ENCODE measurements at regions not wholly inside any gene's neighbourhood (a gene's known extent, or its start where the extent isn't known, plus 50 kb on each side); places are given as distances from the start of the nearest gene placed in this dataset.

- no TSS peak for BruUV-seq (replicated peaks)
- Mint-ChIP-seq H3K27me3 (ENCODE audit: unreplicated experiment) (no peaks in the 10 kb centered on the region), H3K4me3 (ENCODE audit: low read depth, unreplicated experiment) (no peak overlapping the region), H3K27ac (ENCODE audit: unreplicated experiment) (no peak overlapping the region), H3K4me1 (ENCODE audit: low read depth, unreplicated experiment) (no peaks in the 10 kb centered on the region), H3K9me3 (ENCODE audit: low read depth, unreplicated experiment) (peaks cover 2% of the 10 kb centered on the region), H3K36me3 (ENCODE audit: insufficient read depth, unreplicated experiment) (no peaks in the 10 kb centered on the region)
- intact Hi-C loops (cut with micrococcal nuclease; ENCODE audit: unreplicated experiment): no loop called here
- no peak for DNase-seq
- CTCF ChIA-PET: no interaction called here
- no peak for TF ChIP-seq CTCF (IDR thresholded peaks at IDR 0.05; ENCODE audit: unreplicated experiment)
Observed at GRCh38 chr9:7984692-7985091, 185.1 kb upstream of the DMAC1 start.

- Mint-ChIP-seq H3K27ac (ENCODE audit: unreplicated experiment) (no peak overlapping the region), H3K9me3 (ENCODE audit: low read depth, unreplicated experiment) (peaks cover 2% of the 10 kb centered on the region), H3K36me3 (ENCODE audit: insufficient read depth, unreplicated experiment) (no peaks in the 10 kb centered on the region), H3K4me1 (ENCODE audit: low read depth, unreplicated experiment) (no peaks in the 10 kb centered on the region), H3K27me3 (ENCODE audit: unreplicated experiment) (no peaks in the 10 kb centered on the region), H3K4me3 (ENCODE audit: low read depth, unreplicated experiment) (no peak overlapping the region)
- intact Hi-C loops (cut with micrococcal nuclease; ENCODE audit: unreplicated experiment): no loop called here
- no TSS peak for BruUV-seq (replicated peaks)
- no peak for TF ChIP-seq CTCF (IDR thresholded peaks at IDR 0.05; ENCODE audit: unreplicated experiment)
- CTCF ChIA-PET: no interaction called here
- DNase-seq: no peak
Observed at GRCh38 chr9:7984203-7984602, 184.6 kb upstream of the DMAC1 start.

- intact Hi-C loops (cut with micrococcal nuclease; ENCODE audit: unreplicated experiment): no loop called here
- Mint-ChIP-seq H3K9me3 (ENCODE audit: low read depth, unreplicated experiment) (no peaks in the 10 kb centered on the region), H3K4me3 (ENCODE audit: low read depth, unreplicated experiment) (no peak overlapping the region), H3K36me3 (ENCODE audit: insufficient read depth, unreplicated experiment) (no peaks in the 10 kb centered on the region), H3K4me1 (ENCODE audit: low read depth, unreplicated experiment) (no peaks in the 10 kb centered on the region), H3K27ac (ENCODE audit: unreplicated experiment) (no peak overlapping the region), H3K27me3 (ENCODE audit: unreplicated experiment) (no peaks in the 10 kb centered on the region)
- no peak for TF ChIP-seq CTCF (IDR thresholded peaks at IDR 0.05; ENCODE audit: unreplicated experiment)
- DNase-seq: no peak
- CTCF ChIA-PET: no interaction called here
- BruUV-seq (replicated peaks): no TSS peak
Observed at GRCh38 chr9:7983490-7983889, 183.9 kb upstream of the DMAC1 start.

- H3K4me1 Mint-ChIP-seq (ENCODE audit: low read depth, unreplicated experiment): no peaks in the 10 kb centered on the region
- CTCF ChIA-PET: no interaction called here
- H3K36me3 Mint-ChIP-seq (ENCODE audit: insufficient read depth, unreplicated experiment): no peaks in the 10 kb centered on the region
- TF ChIP-seq CTCF (IDR thresholded peaks at IDR 0.05; ENCODE audit: unreplicated experiment): no peak
- no TSS peak for BruUV-seq (replicated peaks)
- intact Hi-C loops (cut with micrococcal nuclease; ENCODE audit: unreplicated experiment): no loop called here
- no peaks in the 10 kb centered on the region for H3K9me3 Mint-ChIP-seq (ENCODE audit: low read depth, unreplicated experiment)
- H3K27me3 Mint-ChIP-seq (ENCODE audit: unreplicated experiment): no peaks in the 10 kb centered on the region
- DNase-seq: no peak
- no peak overlapping the region for H3K27ac Mint-ChIP-seq (ENCODE audit: unreplicated experiment)
- H3K4me3 Mint-ChIP-seq (ENCODE audit: low read depth, unreplicated experiment): no peak overlapping the region
Observed at GRCh38 chr9:7982907-7983306, 183.3 kb upstream of the DMAC1 start.

All from Calu3 (cell line).